KMS-11 (cell line): ENCODE measurements at regions not wholly inside any gene's neighbourhood (a gene's known extent, or its start where the extent isn't known, plus 50 kb on each side); places are given as distances from the start of the nearest gene placed in this dataset.

ENCODE experiments used
- H2AFZ ChIP-seq: fragments of 200-600 bp; sonication (generic); 2 replicates; pipeline ENCODE4 v1.6.1; 2016; ENCODE audit warnings: antibody characterized with exemption, mixed run types, low read depth
- H3K27ac ChIP-seq: fragments of 200-600 bp; sonication (generic); 2 replicates; pipeline ENCODE4 v1.6.1; 2016; ENCODE audit warnings: mild to moderate bottlenecking, mixed run types
- H3K27me3 ChIP-seq: fragments of 200-600 bp; sonication (generic); 2 replicates; pipeline ENCODE4 v1.6.1; 2017; ENCODE audit warnings: mild to moderate bottlenecking, low read depth, mixed run types, moderate library complexity; ENCODE audit not compliant: insufficient read depth
- H3K36me3 ChIP-seq: fragments of 200-600 bp; sonication (generic); 2 replicates; pipeline ENCODE4 v1.6.1; 2017; ENCODE audit warnings: mild to moderate bottlenecking, mixed run types; ENCODE audit not compliant: insufficient read depth
- H3K4me1 ChIP-seq: fragments of 200-600 bp; sonication (generic); 2 replicates; pipeline ENCODE4 v1.6.1; 2016; ENCODE audit warnings: mild to moderate bottlenecking, low read depth, mixed run types; ENCODE audit not compliant: poor library complexity, severe bottlenecking
- H3K4me2 ChIP-seq: fragments of 200-600 bp; sonication (generic); 2 replicates; pipeline ENCODE4 v1.7.0; 2016; ENCODE audit warnings: mild to moderate bottlenecking, mixed run types
- H3K4me3 ChIP-seq: fragments of 200-600 bp; sonication (generic); IDR thresholded peaks from 2 replicates; pipeline ENCODE4 v1.6.1; 2017; ENCODE audit warnings: low read depth, low read length, mixed read lengths; ENCODE audit not compliant: insufficient read depth
- H3K79me2 ChIP-seq: fragments of 200-600 bp; sonication (generic); 2 replicates; pipeline ENCODE4 v1.6.1; 2016; ENCODE audit warnings: low read depth, mixed run types; ENCODE audit not compliant: insufficient read depth
- H3K9ac ChIP-seq: fragments of 200-600 bp; sonication (generic); 2 replicates; pipeline ENCODE4 v1.6.1; 2016; ENCODE audit warnings: mild to moderate bottlenecking, mixed run types
- H4K20me1 ChIP-seq: fragments of 200-600 bp; sonication (generic); 2 replicates; pipeline ENCODE4 v1.6.1; 2016; ENCODE audit warnings: mild to moderate bottlenecking, mixed run types; ENCODE audit not compliant: insufficient read depth
- CTCF ChIP-seq: fragments of 200-600 bp; sonication (generic); conservative IDR thresholded peaks from 2 replicates; pipeline ENCODE4 v1.6.1; 2017; ENCODE audit warnings: low read depth, mild to moderate bottlenecking, antibody characterized with exemption, low read length, moderate library complexity, mixed read lengths

GRCh38 chr5:12413075-12413474 lies 508.8 kb upstream of the CTNND2 start:
- H3K4me3 ChIP-seq = no peak overlapping the region
- no peaks in the 10 kb centered on the region for H3K27me3 ChIP-seq
- H3K4me2 ChIP-seq = no peak overlapping the region
- H3K9ac ChIP-seq = no peak overlapping the region
- no peak for TF ChIP-seq CTCF
- H2AFZ ChIP-seq = no peak overlapping the region
- no peaks in the 10 kb centered on the region for H3K36me3 ChIP-seq
- H3K79me2 ChIP-seq = no peaks in the 10 kb centered on the region
- no peaks in the 10 kb centered on the region for H3K4me1 ChIP-seq
- no peak overlapping the region for H3K27ac ChIP-seq
- no peaks in the 10 kb centered on the region for H4K20me1 ChIP-seq

GRCh38 chr5:12399868-12400267 lies 495.6 kb upstream of the CTNND2 start:
- Histone ChIP-seq H2AFZ (no peak overlapping the region), H3K9ac (no peak overlapping the region), H3K27ac (no peak overlapping the region), H3K36me3 (no peaks in the 10 kb centered on the region), H3K4me3 (no peak overlapping the region), H3K4me2 (no peak overlapping the region), H3K4me1 (peaks cover 7% of the 10 kb centered on the region), H4K20me1 (no peaks in the 10 kb centered on the region), H3K27me3 (no peaks in the 10 kb centered on the region), H3K79me2 (no peaks in the 10 kb centered on the region)
- no peak for TF ChIP-seq CTCF

GRCh38 chr5:12392246-12392645 lies 488.0 kb upstream of the CTNND2 start:
- Histone ChIP-seq H3K4me2 (no peak overlapping the region), H3K36me3 (no peaks in the 10 kb centered on the region), H2AFZ (no peak overlapping the region), H3K9ac (no peak overlapping the region), H3K4me1 (no peaks in the 10 kb centered on the region), H3K4me3 (no peak overlapping the region), H4K20me1 (no peaks in the 10 kb centered on the region), H3K79me2 (no peaks in the 10 kb centered on the region), H3K27me3 (no peaks in the 10 kb centered on the region), H3K27ac (no peak overlapping the region)
- TF ChIP-seq CTCF = no peak

GRCh38 chr5:12385095-12385494 lies 480.8 kb upstream of the CTNND2 start:
- no peak overlapping the region for H3K9ac ChIP-seq
- no peak overlapping the region for H3K4me3 ChIP-seq
- TF ChIP-seq CTCF = no peak
- H3K27ac ChIP-seq = no peak overlapping the region
- no peaks in the 10 kb centered on the region for H3K79me2 ChIP-seq
- H4K20me1 ChIP-seq = no peaks in the 10 kb centered on the region
- no peaks in the 10 kb centered on the region for H3K27me3 ChIP-seq
- H3K4me1 ChIP-seq = peaks cover 12% of the 10 kb centered on the region
- no peak overlapping the region for H3K4me2 ChIP-seq
- no peak overlapping the region for H2AFZ ChIP-seq
- no peaks in the 10 kb centered on the region for H3K36me3 ChIP-seq

GRCh38 chr5:12384005-12384404 lies 479.8 kb upstream of the CTNND2 start:
- H3K27ac ChIP-seq = no peak overlapping the region
- H3K4me1 ChIP-seq = peaks cover 12% of the 10 kb centered on the region
- no peak overlapping the region for H2AFZ ChIP-seq
- H3K9ac ChIP-seq = no peak overlapping the region
- TF ChIP-seq CTCF = no peak
- H3K79me2 ChIP-seq = no peaks in the 10 kb centered on the region
- H3K4me3 ChIP-seq = no peak overlapping the region
- H4K20me1 ChIP-seq = no peaks in the 10 kb centered on the region
- H3K36me3 ChIP-seq = no peaks in the 10 kb centered on the region
- no peak overlapping the region for H3K4me2 ChIP-seq
- H3K27me3 ChIP-seq = no peaks in the 10 kb centered on the region
